HG03175 (cell line): ENCODE measurements at regions not wholly inside any gene's neighbourhood (a gene's known extent, or its start where the extent isn't known, plus 50 kb on each side); places are given as distances from the start of the nearest gene placed in this dataset.

Source experiments
- ATAC-seq: cut with Tn5 transposase; IDR thresholded peaks from one replicate; pipeline ENCODE4 v1.9.1; 2021; ENCODE audit warnings: mild to moderate bottlenecking, moderate library complexity; ENCODE audit not compliant: unreplicated experiment

DNA sequence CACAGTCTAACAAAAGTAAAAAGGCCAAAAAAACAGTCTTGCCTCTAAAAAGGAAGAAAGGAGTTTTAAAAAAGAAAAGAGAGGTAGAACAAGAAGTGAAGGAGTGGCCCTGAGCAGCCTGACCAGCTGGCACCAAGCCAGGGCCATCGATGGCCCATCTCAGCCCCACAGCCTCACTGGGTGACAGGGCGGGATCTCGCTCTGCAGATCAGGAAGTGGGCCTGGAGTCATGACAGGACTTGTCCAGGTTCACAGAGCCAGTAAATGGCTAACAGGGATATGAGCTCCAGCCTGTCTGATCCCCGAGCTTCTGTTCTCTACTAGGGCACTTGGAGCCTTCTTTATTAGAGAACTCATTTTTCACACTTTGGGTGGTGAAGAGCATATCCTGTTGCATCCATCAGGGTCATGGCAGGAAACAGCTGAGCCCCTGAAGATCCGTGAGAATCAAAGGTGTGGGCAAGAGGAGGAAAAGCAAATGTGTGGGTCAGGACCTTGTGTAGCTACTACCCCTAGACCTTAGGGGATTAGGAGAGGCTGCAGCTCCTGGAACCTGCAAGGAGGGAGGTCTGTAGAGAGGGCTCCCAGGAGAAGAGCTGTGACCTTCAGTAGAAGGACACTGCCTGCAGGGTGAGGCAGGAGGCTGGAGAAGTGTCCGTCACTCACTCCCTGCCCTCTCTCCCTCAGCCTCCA, 299.0 kb upstream of the MSX2 start:
- ATAC-seq = no peak

GRCh38 chr5:174425964-174426290, 298.5 kb upstream of the MSX2 start:
- ATAC-seq = no peak

DNA sequence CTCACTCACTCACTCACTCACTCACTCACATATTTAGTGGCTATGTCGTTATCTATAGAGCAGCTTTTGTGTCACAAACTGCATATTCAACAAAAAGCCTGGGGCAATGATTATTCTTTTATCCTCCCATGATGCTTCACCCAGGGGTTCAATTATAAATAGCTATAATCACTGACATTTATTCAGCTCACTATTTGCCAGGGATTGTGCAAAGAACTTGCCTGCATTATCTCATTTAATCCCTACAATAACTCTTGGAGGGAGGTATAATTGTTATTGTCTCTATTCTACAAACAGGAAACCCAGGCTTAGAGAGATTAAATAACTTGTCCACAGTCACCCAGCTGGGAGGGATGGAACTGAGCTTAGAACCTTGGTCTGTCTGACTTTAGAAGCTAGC, 298.0 kb upstream of the MSX2 start:
- ATAC-seq = no peak

DNA sequence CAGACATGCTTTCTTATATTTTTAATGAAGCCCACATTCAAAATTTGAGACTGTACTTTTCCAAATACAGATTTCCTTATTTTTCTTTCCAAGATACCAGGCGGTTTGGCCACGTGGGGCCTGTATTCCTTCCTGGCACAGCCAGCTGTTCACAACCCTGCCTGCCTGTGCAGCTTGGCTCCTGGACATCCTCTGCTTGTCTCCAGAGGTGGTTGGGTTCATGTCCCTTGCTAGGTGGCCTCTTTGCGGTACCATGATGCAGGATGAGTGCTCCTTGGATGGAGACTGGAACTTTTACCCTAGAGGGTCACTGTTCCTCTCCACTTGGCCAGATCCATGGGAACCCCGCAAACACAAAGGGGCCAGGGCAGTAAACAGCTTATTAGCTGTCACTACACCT, 297.5 kb upstream of the MSX2 start:
- no peak for ATAC-seq

- ATAC-seq = no peak
Measured at GRCh38 chr5:174427304-174427703, 297.1 kb upstream of the MSX2 start.

DNA sequence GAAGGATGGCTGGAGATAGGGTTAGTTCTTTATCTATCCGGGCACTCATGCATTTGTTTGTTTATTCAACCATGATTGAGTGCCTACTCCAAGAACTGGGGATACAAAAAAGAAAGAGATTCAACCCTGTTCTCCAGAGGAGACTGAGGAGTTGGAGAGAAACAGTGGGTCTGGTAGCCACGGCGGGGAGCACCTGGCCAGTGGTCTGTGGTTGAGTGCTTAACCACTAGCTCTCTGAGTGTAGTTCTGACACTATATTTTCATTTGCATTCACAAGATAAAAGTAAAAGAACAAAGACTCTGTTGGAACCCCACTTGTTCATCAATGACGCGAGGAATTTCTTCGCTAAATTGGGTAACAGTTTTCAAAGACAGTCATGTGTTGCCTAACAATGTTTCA, 295.5 kb upstream of the MSX2 start:
- ATAC-seq = no peak

DNA sequence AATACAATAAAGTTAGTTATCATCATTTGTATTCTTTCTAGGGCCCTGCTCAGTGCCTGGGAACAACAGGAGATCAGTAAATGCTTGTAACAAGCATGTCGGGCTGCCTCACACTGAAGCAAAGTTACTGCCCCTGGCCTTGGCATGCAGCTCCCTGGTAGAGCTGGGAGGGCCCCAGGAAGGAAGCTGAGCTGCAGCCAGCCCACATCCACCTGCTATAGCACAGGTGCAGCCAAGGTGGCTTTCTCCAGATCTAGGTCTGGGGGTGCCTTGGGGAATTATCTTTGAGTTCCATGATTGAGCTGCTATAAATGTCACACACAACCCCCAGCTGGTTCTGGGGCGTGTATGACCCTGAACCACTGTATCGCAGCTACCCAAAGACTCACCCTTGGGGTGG, 293.4 kb upstream of the MSX2 start:
- ATAC-seq = no peak

- no peak for ATAC-seq
Measured at GRCh38 chr5:174431504-174431903, 292.9 kb upstream of the MSX2 start.

DNA sequence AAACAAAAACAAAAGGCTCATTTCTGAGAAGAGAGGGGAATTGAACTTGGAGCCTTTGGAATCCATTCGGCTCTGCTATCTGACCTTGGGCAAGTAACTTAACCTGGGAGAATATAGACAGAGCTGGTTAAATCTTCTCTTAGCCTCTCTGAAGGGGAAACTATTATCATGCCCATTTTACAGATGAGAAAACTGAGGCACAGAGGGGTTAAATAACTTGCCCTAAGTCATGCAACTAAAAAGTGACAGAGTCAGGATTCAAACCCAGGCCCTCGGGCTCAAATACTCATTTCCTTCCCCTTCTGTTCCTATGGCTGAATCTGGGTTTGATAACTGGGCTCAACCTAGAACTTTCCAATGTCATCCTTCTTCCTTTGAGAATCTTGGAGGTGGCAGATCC, 291.3 kb upstream of the MSX2 start:
- no peak for ATAC-seq

DNA sequence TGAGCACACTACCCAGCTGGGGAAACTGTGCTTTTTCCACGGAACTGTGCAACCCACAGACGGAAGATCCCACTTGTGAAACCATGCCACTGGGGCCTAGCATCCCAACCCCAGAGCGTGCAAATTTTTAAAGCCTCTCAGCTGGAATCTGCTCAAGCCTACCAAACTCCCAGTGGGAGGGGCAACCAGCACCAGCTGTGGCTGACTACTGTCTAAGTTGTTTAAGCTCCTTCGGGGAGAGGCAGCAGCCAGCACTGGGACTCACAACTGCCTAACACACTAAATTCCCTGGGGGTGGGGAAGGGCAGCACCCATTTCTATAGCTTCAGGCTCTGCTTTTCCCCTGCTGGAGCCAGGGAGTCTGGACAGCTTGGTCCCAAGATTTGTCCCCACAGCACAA, 287.6 kb upstream of the MSX2 start:
- no peak for ATAC-seq

- ATAC-seq = no peak
Measured at GRCh38 chr5:174444479-174445188, 279.7 kb upstream of the MSX2 start.

DNA sequence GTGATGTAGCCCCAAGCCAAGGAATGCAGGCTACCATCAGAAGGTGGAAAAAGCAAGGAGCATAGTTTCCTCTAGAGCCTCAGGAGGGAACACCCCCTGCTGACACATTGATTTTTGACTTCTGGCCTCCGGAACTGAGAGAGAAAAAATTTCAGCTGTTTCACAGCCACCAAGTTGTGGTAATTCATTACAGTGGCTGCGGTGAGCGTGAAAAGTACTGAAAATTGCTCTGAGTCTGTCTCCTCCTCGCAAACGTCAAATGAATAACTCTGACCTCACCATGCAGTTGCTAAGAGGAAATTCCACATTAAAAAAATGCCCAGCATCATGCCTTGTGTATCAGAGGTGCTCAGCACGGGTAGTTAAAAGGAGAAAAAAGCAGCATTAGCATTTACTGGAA, 277.9 kb upstream of the MSX2 start:
- ATAC-seq = no peak

DNA sequence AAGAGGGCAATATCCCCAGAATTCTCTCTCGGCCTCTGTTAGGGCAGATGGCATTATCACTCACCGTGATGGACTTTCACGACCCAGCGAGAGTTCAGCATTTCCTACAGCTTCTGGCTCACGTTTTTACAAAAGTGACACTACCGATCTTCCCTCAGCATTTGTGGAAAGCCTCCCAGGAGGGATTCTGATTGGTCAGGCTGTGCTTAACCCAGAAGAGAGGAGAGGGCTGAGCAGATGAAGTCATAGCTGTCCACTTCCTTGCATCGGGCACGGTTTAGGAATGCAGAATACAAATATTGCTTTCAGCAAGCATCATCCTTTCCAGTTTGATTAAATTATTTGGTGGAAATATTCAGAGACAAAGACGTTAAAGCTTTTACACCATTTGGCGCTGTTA, 277.4 kb upstream of the MSX2 start:
- no peak for ATAC-seq

DNA sequence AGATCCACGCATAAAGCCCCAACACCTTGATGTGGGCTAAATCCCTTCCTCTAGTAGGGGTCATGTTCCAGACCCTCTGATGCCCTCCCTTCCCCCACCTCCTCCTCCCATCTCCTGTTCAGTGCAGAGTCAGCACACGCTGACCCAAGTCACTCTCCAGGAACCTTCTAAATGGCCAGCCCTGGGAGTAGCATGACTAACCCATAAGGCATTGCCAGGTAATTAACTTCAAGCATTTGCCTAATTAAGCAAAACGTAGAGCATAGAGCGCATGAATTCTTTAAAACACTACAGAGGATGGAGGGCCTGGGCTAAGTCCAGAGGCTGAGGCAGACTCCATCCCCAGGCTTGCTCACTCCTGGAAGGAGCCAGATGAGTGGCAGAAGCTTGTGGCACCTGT, 276.3 kb upstream of the MSX2 start:
- no peak for ATAC-seq

- ATAC-seq = no peak
Measured at GRCh38 chr5:174448662-174449061, 275.7 kb upstream of the MSX2 start.

DNA sequence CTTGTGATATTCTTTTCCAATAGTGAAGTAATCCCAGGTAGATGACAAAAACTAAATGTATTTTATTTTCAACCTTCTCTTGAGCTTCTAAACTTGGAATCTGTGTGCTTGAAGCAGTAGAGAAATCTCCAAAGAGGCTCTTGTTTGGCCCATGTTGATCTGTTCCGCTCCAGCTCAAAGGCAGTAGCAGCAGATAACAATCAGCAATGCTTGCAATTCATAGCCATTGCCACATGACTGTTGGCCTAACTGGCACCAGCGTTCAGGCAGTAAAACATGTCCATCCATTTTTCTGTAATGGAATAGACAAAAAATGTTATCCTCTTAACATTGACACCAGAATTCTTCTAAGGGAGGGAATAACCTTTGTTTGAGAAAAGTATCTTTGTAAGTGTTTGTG, 270.7 kb upstream of the MSX2 start:
- no peak for ATAC-seq

DNA sequence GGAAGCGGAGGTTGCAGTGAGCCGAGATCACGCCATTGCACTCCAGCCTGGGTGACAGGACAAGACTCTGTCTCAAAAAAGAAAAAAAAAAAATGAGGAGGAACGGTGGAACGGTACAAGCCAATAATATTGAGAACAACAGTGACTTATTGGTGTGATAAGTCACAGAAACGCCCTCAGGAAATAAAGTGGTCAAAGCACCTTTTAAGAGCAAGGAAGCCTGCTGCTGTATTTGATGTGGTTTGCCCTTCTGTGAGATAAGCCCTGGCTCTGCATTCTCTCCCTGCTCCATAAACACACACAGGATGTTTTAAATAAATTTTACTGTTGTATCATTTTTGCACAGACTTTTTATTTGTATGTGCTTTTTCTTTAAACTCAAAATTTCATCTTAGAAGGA, 269.9 kb upstream of the MSX2 start:
- ATAC-seq = no peak

DNA sequence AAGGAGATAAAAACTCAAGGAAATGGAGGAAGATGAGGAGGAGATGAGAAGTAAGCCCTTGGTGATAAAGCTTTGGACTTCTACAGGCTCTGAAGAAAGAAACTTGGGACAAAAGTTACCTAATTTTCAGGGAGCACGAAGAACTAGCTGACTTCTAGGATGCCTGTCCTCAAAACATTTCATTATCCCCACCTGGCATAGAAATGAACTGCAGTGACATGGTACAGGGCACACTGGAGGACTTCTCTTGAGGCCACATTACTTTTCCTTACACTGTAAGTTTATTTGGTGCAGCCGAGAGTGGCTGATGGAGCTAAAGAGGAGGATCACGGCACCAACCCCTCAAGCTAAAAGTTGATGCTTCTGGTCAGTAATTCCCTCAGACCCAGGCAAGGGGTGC, 269.5 kb upstream of the MSX2 start:
- no peak for ATAC-seq

- no peak for ATAC-seq
Measured at GRCh38 chr5:174455301-174455700, 269.1 kb upstream of the MSX2 start.

DNA sequence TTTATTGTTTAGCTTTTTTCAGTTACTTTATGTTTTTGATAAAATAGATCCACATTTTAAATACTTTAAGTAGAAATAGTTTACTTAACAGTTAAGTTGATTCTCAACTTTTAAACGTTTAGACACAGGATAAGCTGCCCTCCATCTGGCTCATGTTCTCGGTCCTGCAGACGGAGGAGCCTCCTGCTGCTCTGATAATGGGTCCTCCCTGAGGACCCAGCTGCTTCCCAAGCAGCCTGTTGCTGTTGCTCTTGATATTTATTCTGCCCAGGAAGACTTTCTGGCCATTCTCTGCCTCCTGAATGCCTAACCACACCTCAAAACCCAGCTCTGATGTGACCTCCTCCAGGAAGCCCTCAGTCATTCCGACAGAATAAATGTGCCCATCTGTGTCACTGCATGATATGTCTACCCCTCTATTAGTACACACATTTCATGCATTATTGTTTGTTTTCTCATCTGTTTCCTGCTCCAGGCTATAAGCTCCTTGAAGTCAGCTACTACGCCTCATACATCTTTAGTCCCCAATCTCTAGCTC, 267.2 kb upstream of the MSX2 start:
- no peak for ATAC-seq

- ATAC-seq = no peak
Measured at GRCh38 chr5:174459071-174459702, 265.2 kb upstream of the MSX2 start.

DNA sequence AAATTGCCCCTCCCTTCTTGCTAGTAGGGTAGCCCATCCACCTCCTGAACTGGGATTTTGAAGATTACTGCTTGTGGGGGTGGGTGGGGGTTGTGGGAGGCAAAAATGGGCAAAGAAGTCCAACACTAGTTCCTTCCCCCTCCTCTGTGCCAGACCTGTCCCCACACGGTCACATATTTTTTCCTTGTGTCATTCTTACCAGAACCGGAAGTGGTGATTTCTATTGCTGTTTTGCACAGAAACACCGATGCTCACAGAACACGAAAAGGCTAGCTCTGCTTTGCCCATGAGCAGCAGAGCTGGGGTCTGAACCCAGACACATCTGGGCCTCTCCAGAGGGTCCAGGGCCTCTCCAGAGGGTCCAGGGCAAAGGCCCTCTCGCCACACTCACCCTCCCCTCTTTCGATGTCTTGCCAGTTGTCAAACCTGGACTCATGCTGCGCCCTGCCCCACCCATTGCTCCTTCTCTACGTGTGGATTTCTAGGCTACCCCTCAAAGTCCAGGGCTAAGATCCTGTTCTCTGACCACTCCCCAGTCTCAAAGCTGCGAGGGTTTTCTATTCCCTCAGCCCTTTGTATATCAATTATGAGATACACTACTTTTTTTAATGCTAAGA, 264.4 kb upstream of the MSX2 start:
- no peak for ATAC-seq
